HEK293 (cell line): ENCODE measurements at regions not wholly inside any gene's neighbourhood (a gene's known extent, or its start where the extent isn't known, plus 50 kb on each side); places are given as distances from the start of the nearest gene placed in this dataset.

Source experiments
- GLIS2 ChIP-seq: fragments of 450-650 bp; formaldehyde crosslinking; IDR thresholded peaks from 2 replicates; pipeline ENCODE4 v1.5.1; 2016; ENCODE audit warnings: missing biosample characterization, missing genetic modification characterization
- KLF16 ChIP-seq: fragments of 450-650 bp; formaldehyde crosslinking; IDR thresholded peaks from 2 replicates; pipeline ENCODE4 v1.5.1; 2017; ENCODE audit warnings: missing biosample characterization, missing genetic modification characterization
- ZNF843 ChIP-seq: fragments of 450-650 bp; formaldehyde crosslinking; IDR thresholded peaks from 2 replicates; pipeline ENCODE4 v1.5.1; 2016; ENCODE audit warnings: missing biosample characterization, missing genetic modification characterization
- TF ChIP-seq, protein P1 (sequence below): fragments of 450-650 bp; formaldehyde crosslinking; optimal IDR thresholded peaks from 2 replicates; pipeline ENCODE3; 2016; ENCODE audit warnings: missing biosample characterization, mild to moderate bottlenecking, missing genetic modification characterization
- TF ChIP-seq, protein P2 (sequence below): fragments of 450-650 bp; formaldehyde crosslinking; IDR thresholded peaks from 2 replicates; pipeline ENCODE4 v1.5.1; 2016; ENCODE audit warnings: missing biosample characterization, missing genetic modification characterization

DNA sequence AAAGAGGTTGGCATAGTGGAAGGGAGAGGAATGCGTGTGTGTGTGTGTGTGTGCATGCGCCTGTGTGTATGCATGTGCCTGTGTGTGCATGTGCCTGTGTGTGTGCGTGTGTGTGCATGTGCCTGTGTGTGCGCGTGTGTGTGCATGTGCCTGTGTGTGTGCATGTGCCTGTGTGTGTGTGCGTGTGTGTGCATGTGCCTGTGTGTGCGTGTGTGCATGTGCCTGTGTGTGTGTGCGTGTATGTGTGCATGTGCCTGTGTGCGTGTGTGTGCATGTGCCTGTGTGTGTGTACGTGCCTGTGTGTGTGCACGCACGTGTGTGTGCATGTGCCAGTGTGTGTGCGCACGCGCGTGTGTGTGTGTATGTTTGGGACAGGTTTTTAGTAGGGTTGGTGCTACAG, 205.1 kb downstream of the MEMO1 start:
- no peak for TF ChIP-seq GLIS2 (tag by site-specific recombination)
- no peak for TF ChIP-seq KLF16 (tag by site-specific recombination)
- TF ChIP-seq, protein P1, sequence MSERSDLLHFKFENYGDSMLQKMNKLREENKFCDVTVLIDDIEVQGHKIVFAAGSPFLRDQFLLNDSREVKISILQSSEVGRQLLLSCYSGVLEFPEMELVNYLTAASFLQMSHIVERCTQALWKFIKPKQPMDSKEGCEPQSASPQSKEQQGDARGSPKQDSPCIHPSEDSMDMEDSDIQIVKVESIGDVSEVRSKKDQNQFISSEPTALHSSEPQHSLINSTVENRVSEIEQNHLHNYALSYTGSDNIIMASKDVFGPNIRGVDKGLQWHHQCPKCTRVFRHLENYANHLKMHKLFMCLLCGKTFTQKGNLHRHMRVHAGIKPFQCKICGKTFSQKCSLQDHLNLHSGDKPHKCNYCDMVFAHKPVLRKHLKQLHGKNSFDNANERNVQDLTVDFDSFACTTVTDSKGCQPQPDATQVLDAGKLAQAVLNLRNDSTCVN = peak; percentile 10
- TF ChIP-seq, protein P2, sequence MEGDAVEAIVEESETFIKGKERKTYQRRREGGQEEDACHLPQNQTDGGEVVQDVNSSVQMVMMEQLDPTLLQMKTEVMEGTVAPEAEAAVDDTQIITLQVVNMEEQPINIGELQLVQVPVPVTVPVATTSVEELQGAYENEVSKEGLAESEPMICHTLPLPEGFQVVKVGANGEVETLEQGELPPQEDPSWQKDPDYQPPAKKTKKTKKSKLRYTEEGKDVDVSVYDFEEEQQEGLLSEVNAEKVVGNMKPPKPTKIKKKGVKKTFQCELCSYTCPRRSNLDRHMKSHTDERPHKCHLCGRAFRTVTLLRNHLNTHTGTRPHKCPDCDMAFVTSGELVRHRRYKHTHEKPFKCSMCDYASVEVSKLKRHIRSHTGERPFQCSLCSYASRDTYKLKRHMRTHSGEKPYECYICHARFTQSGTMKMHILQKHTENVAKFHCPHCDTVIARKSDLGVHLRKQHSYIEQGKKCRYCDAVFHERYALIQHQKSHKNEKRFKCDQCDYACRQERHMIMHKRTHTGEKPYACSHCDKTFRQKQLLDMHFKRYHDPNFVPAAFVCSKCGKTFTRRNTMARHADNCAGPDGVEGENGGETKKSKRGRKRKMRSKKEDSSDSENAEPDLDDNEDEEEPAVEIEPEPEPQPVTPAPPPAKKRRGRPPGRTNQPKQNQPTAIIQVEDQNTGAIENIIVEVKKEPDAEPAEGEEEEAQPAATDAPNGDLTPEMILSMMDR = no peak
- no peak for TF ChIP-seq ZNF843 (tag by site-specific recombination)
